OCI-LY3 (cell line): ENCODE measurements at regions not wholly inside any gene's neighbourhood (a gene's known extent, or its start where the extent isn't known, plus 50 kb on each side); places are given as distances from the start of the nearest gene placed in this dataset.

ENCODE experiments used
- H2AFZ ChIP-seq: fragments of 200-600, 300-600 bp; shearing (Covaris generic); 2 replicates; pipeline ENCODE4 v1.6.0; 2014; ENCODE audit warnings: antibody characterized with exemption, low read depth, low read length
- H3K27ac ChIP-seq: fragments of 200-600, 300-600 bp; sonication (generic); 2 replicates; pipeline ENCODE4 v1.5.1; 2014; ENCODE audit warnings: mild to moderate bottlenecking, low read length, moderate library complexity, mixed read lengths
- H3K27me3 ChIP-seq: fragments of 200-600, 300-600 bp; sonication (generic); 2 replicates; pipeline ENCODE4 v1.6.1; 2014; ENCODE audit warnings: low read depth, low read length, mixed read lengths
- H3K36me3 ChIP-seq: fragments of 200-600, 300-600 bp; sonication (generic); replicated peaks from 2 replicates; pipeline ENCODE3; 2014; ENCODE audit warnings: low read depth, low read length, mixed read lengths
- H3K4me1 ChIP-seq: fragments of 300-600, 200-600 bp; sonication (generic); 2 replicates; pipeline ENCODE4 v1.6.1; 2014; ENCODE audit warnings: low read length, mixed read lengths
- H3K4me2 ChIP-seq: fragments of 200-600, 300-600 bp; sonication (generic); 2 replicates; pipeline ENCODE4 v1.6.1; 2014; ENCODE audit warnings: low read length, mixed read lengths
- H3K4me3 ChIP-seq: fragments of 300-600, 200-600 bp; sonication (generic); 2 replicates; pipeline ENCODE4 v1.5.1; 2014; ENCODE audit warnings: antibody characterized with exemption, mild to moderate bottlenecking, low read length, moderate library complexity
- H3K79me2 ChIP-seq: fragments of 300-600, 200-600 bp; shearing (Covaris generic); 2 replicates; pipeline ENCODE4 v1.6.1; 2014; ENCODE audit warnings: mild to moderate bottlenecking, low read length, mixed read lengths
- H3K9ac ChIP-seq: fragments of 300-600, 200-600 bp; shearing (Covaris generic); 2 replicates; pipeline ENCODE4 v1.6.0; 2014; ENCODE audit warnings: mild to moderate bottlenecking, low read length, moderate library complexity
- H3K9me3 ChIP-seq: fragments of 200-600, 300-600 bp; shearing (Covaris generic); 2 replicates; pipeline ENCODE4 v1.6.1; 2014; ENCODE audit warnings: low read length, mixed read lengths; ENCODE audit not compliant: insufficient read depth
- H4K20me1 ChIP-seq: fragments of 200-600, 300-600 bp; sonication (generic); 2 replicates; pipeline ENCODE4 v1.6.1; 2016; ENCODE audit warnings: low read length, mixed read lengths; ENCODE audit not compliant: insufficient read depth
- CTCF ChIP-seq: fragments of 200-600, 300-600 bp; sonication (generic); IDR thresholded peaks from 2 replicates; pipeline ENCODE4 v1.5.1; 2014; ENCODE audit warnings: antibody characterized with exemption, low read length, low read depth
- EZH2phosphoT487 ChIP-seq: fragments of 200-600 bp; shearing (Covaris generic); IDR thresholded peaks from 2 replicates; pipeline ENCODE4 v1.6.1; 2018; ENCODE audit warnings: antibody characterized with exemption, mixed run types, low read depth

- Histone ChIP-seq H3K79me2 (no peaks in the 10 kb centered on the region), H3K9me3 (no peaks in the 10 kb centered on the region), H2AFZ (0 out of 2 replicates have a peak overlapping the region, but pooled peaks have one; percentile 30), H3K36me3 (no peaks in the 10 kb centered on the region), H3K4me3 (no peak overlapping the region), H3K4me1 (no peaks in the 10 kb centered on the region), H3K27ac (no peak overlapping the region), H3K27me3 (no peaks in the 10 kb centered on the region), H4K20me1 (no peaks in the 10 kb centered on the region), H3K4me2 (no peak overlapping the region), H3K9ac (no peak overlapping the region)
- TF ChIP-seq CTCF (no peak), EZH2phosphoT487 (no peak)
Observed at GRCh38 chr6:140912686-140913085, 1220.0 kb upstream of the GJE1 start.

- Histone ChIP-seq H3K4me2 (no peak overlapping the region), H4K20me1 (no peaks in the 10 kb centered on the region), H3K27me3 (no peaks in the 10 kb centered on the region), H3K27ac (no peak overlapping the region), H3K9ac (no peak overlapping the region), H3K4me3 (no peak overlapping the region), H3K79me2 (no peaks in the 10 kb centered on the region), H3K36me3 (no peaks in the 10 kb centered on the region), H3K9me3 (no peaks in the 10 kb centered on the region), H2AFZ (no peak overlapping the region), H3K4me1 (no peaks in the 10 kb centered on the region)
- TF ChIP-seq EZH2phosphoT487 (no peak), CTCF (no peak)
Observed at GRCh38 chr6:140909625-140910024, 1223.1 kb upstream of the GJE1 start.

- H3K27me3 ChIP-seq = no peaks in the 10 kb centered on the region
- no peaks in the 10 kb centered on the region for H3K9me3 ChIP-seq
- no peak overlapping the region for H3K27ac ChIP-seq
- TF ChIP-seq EZH2phosphoT487 (no peak), CTCF (no peak)
- no peak overlapping the region for H3K9ac ChIP-seq
- H4K20me1 ChIP-seq = no peaks in the 10 kb centered on the region
- no peaks in the 10 kb centered on the region for H3K79me2 ChIP-seq
- H2AFZ ChIP-seq = no peak overlapping the region
- no peak overlapping the region for H3K4me2 ChIP-seq
- no peaks in the 10 kb centered on the region for H3K4me1 ChIP-seq
- H3K36me3 ChIP-seq = no peaks in the 10 kb centered on the region
- no peak overlapping the region for H3K4me3 ChIP-seq
Observed at GRCh38 chr6:140909156-140909555, 1223.6 kb upstream of the GJE1 start.

GRCh38 chr6:140908505-140908904, 1224.2 kb upstream of the GJE1 start:
- Histone ChIP-seq H3K79me2 (no peaks in the 10 kb centered on the region), H3K27ac (no peak overlapping the region), H3K36me3 (no peaks in the 10 kb centered on the region), H3K4me3 (no peak overlapping the region), H2AFZ (no peak overlapping the region), H3K9ac (no peak overlapping the region), H3K27me3 (no peaks in the 10 kb centered on the region), H4K20me1 (no peaks in the 10 kb centered on the region), H3K4me2 (no peak overlapping the region), H3K9me3 (no peaks in the 10 kb centered on the region), H3K4me1 (no peaks in the 10 kb centered on the region)
- TF ChIP-seq CTCF = no peak
- no peak for TF ChIP-seq EZH2phosphoT487
